ENCODE measurements at regions not wholly inside any gene's neighbourhood (a gene's known extent, or its start where the extent isn't known, plus 50 kb on each side); places are given as distances from the start of the nearest gene placed in this dataset.

GRCh38 chr9:14533867-14534640, 159.2 kb downstream of the ZDHHC21 start:
- TF ChIP-seq CTCF (IDR thresholded peaks at IDR 0.05; ENCODE audit: insufficient read depth, low read depth, low read length) (no peak), EZH2 (IDR thresholded peaks at IDR 0.05; ENCODE audit: insufficient read depth, low read length) (no peak)
